ENCODE measurements at regions not wholly inside any gene's neighbourhood (a gene's known extent, or its start where the extent isn't known, plus 50 kb on each side); places are given as distances from the start of the nearest gene placed in this dataset.

- Histone ChIP-seq H3K36me3 (replicated peaks; ENCODE audit: insufficient read depth, low read depth) (no peaks in the 10 kb centered on the region), H3K9me3 (ENCODE audit: low read depth) (no peaks in the 10 kb centered on the region), H4K20me1 (ENCODE audit: insufficient read depth, poor library complexity, severe bottlenecking) (no peaks in the 10 kb centered on the region), H3K4me3 (no peak overlapping the region), H3K9me2 (replicated peaks; ENCODE audit: insufficient read depth) (no peaks in the 10 kb centered on the region), H3K79me2 (no peaks in the 10 kb centered on the region), H3K4me1 (ENCODE audit: insufficient read depth) (no peaks in the 10 kb centered on the region), H3K27ac (no peak overlapping the region), H3K27me3 (peaks cover 3% of the 10 kb centered on the region), H3K4me2 (no peak overlapping the region), H2AFZ (no peak overlapping the region)
- TF ChIP-seq EZH2phosphoT487 (IDR thresholded peaks at IDR 0.05; ENCODE audit: low read depth, severe bottlenecking, unreplicated experiment), result no peak
- no peak for TF ChIP-seq EZH2 (IDR thresholded peaks at IDR 0.05; ENCODE audit: borderline replicate concordance)
- TF ChIP-seq CTCF (IDR thresholded peaks at IDR 0.05; ENCODE audit: poor library complexity), result no peak
- 86% methylated on average over 3 of the region's 3 CpGs for WGBS (ENCODE audit: low lambda C conversion rate, missing lambda C conversion rate)
- no peak for DNase-seq (ENCODE audit: low spot score)
These were observed 253.5 kb upstream of the GATB start for GRCh38 chr4:152014280-152014679.

- TF ChIP-seq EZH2phosphoT487 (IDR thresholded peaks at IDR 0.05; ENCODE audit: low read depth, severe bottlenecking, unreplicated experiment) (no peak), EZH2 (IDR thresholded peaks at IDR 0.05; ENCODE audit: borderline replicate concordance) (no peak), CTCF (IDR thresholded peaks at IDR 0.05; ENCODE audit: poor library complexity) (no peak)
- H3K4me1 ChIP-seq (ENCODE audit: insufficient read depth), result no peaks in the 10 kb centered on the region
- 94% methylated on average over 7 of the region's 7 CpGs for WGBS (ENCODE audit: low lambda C conversion rate, missing lambda C conversion rate)
These were observed 250.7 kb upstream of the GATB start for GRCh38 chr4:152011469-152011868.

GRCh38 chr4:152010710-152011079 lies 249.9 kb upstream of the GATB start:
- Histone ChIP-seq H3K9me3 (ENCODE audit: low read depth) (no peaks in the 10 kb centered on the region), H4K20me1 (ENCODE audit: insufficient read depth, poor library complexity, severe bottlenecking) (no peaks in the 10 kb centered on the region), H2AFZ (no peak overlapping the region), H3K27me3 (peaks cover 8% of the 10 kb centered on the region), H3K36me3 (replicated peaks; ENCODE audit: insufficient read depth, low read depth) (no peaks in the 10 kb centered on the region), H3K4me2 (no peak overlapping the region), H3K4me3 (no peak overlapping the region), H3K79me2 (no peaks in the 10 kb centered on the region), H3K27ac (no peak overlapping the region), H3K9me2 (replicated peaks; ENCODE audit: insufficient read depth) (no peaks in the 10 kb centered on the region), H3K4me1 (ENCODE audit: insufficient read depth) (no peaks in the 10 kb centered on the region)
- TF ChIP-seq CTCF (IDR thresholded peaks at IDR 0.05; ENCODE audit: poor library complexity) (no peak), EZH2 (IDR thresholded peaks at IDR 0.05; ENCODE audit: borderline replicate concordance) (no peak), EZH2phosphoT487 (IDR thresholded peaks at IDR 0.05; ENCODE audit: low read depth, severe bottlenecking, unreplicated experiment) (no peak)
- no peak for DNase-seq (ENCODE audit: low spot score)
- WGBS (ENCODE audit: low lambda C conversion rate, missing lambda C conversion rate), result 52% methylated on average over 2 of the region's 2 CpGs

More at GRCh38 chr4:152011469-152011868, 250.7 kb upstream of the GATB start:
- DNase-seq (ENCODE audit: low spot score), result no peak
- Histone ChIP-seq H2AFZ (no peak overlapping the region), H3K4me2 (no peak overlapping the region), H3K27ac (no peak overlapping the region), H3K9me2 (replicated peaks; ENCODE audit: insufficient read depth) (no peaks in the 10 kb centered on the region), H3K4me3 (no peak overlapping the region), H3K27me3 (peaks cover 6% of the 10 kb centered on the region), H4K20me1 (ENCODE audit: insufficient read depth, poor library complexity, severe bottlenecking) (no peaks in the 10 kb centered on the region), H3K36me3 (replicated peaks; ENCODE audit: insufficient read depth, low read depth) (no peaks in the 10 kb centered on the region), H3K79me2 (no peaks in the 10 kb centered on the region), H3K9me3 (ENCODE audit: low read depth) (no peaks in the 10 kb centered on the region)

All from hepatocyte (in vitro differentiated cells).